Testis (tissue), 2 donors: ENCODE measurements at regions not wholly inside any gene's neighbourhood (a gene's known extent, or its start where the extent isn't known, plus 50 kb on each side); places are given as distances from the start of the nearest gene placed in this dataset.

Experiments
- CTCF ChIP-seq, 3 experiments: fragments of 450-650 bp in 2 of 3; fragments of 200-600 bp in 1 of 3; sonication (generic) in 1 of 3; IDR thresholded peaks; one replicate each; pipeline ENCODE4 v1.5.1; 2016 to 2019; ENCODE audit warnings: antibody characterized with exemption in 3 of 3, mild to moderate bottlenecking in 2 of 3, moderate library complexity in 1 of 3
- POLR2A ChIP-seq: fragments of 450-650 bp; IDR thresholded peaks from one replicate; pipeline ENCODE4 v1.6.1; 2017; ENCODE audit warnings: antibody characterized with exemption, mild to moderate bottlenecking, moderate library complexity

- TF ChIP-seq POLR2A (no peak), CTCF (IDR thresholded peaks at IDR 0.05) (no peak)
Measured at GRCh38 chr12:127660961-127661360, 606.0 kb upstream of the TMEM132C start.
